Progenitor cell of endocrine pancreas (in vitro differentiated cells): ENCODE measurements at regions not wholly inside any gene's neighbourhood (a gene's known extent, or its start where the extent isn't known, plus 50 kb on each side); places are given as distances from the start of the nearest gene placed in this dataset.
A peak's percentile ranks its signal among the peaks of the same experiment; 100 is the strongest.

ENCODE experiments used
- DNase-seq: peaks from one replicate; pipeline ENCODE4 v3.0.0; 2021; ENCODE audit warnings: low spot score; ENCODE audit not compliant: unreplicated experiment
- H3K27ac Mint-ChIP-seq: 2 replicates; pipeline ENCODE4 v1.8.0; 2021; ENCODE audit warnings: mild to moderate bottlenecking, moderate library complexity, mixed read lengths
- H3K27me3 Mint-ChIP-seq: 2 replicates; pipeline ENCODE4 v1.8.0; 2021; ENCODE audit warnings: mixed read lengths
- H3K36me3 Mint-ChIP-seq: 2 replicates; pipeline ENCODE4 v1.8.0; 2022; ENCODE audit warnings: mixed read lengths; ENCODE audit not compliant: insufficient read depth
- H3K4me1 Mint-ChIP-seq: 2 replicates; pipeline ENCODE4 v1.8.0; 2021; ENCODE audit warnings: low read depth, mixed read lengths
- H3K4me3 Mint-ChIP-seq: 2 replicates; pipeline ENCODE4 v1.8.0; 2021; ENCODE audit warnings: low read depth, mild to moderate bottlenecking, moderate library complexity, mixed read lengths
- H3K9me3 Mint-ChIP-seq: 2 replicates; pipeline ENCODE4 v1.8.0; 2021; ENCODE audit warnings: low read depth, mixed read lengths
- CTCF ChIP-seq: fragments of 200-600 bp; sonication (generic); IDR thresholded peaks from one replicate; pipeline ENCODE4 v1.5.0; 2021; ENCODE audit warnings: antibody characterized with exemption, mild to moderate bottlenecking; ENCODE audit not compliant: unreplicated experiment

GRCh38 chr3:82496890-82497560 lies 735.6 kb upstream of the GBE1 start:
- Mint-ChIP-seq H3K27me3 (no peaks in the 10 kb centered on the region), H3K4me1 (no peaks in the 10 kb centered on the region), H3K36me3 (no peaks in the 10 kb centered on the region), H3K27ac (no peak overlapping the region), H3K4me3 (no peak overlapping the region), H3K9me3 (no peaks in the 10 kb centered on the region)
- peak; percentile 55 for TF ChIP-seq CTCF
- DNase-seq: no peak

- no peak for TF ChIP-seq CTCF
- Mint-ChIP-seq H3K4me1 (no peaks in the 10 kb centered on the region), H3K27ac (no peak overlapping the region), H3K36me3 (no peaks in the 10 kb centered on the region), H3K4me3 (no peak overlapping the region), H3K9me3 (no peaks in the 10 kb centered on the region), H3K27me3 (no peaks in the 10 kb centered on the region)
- no peak for DNase-seq
Measured at GRCh38 chr3:82495655-82496054, 734.2 kb upstream of the GBE1 start.

- H3K4me3 Mint-ChIP-seq: no peak overlapping the region
- TF ChIP-seq CTCF: no peak
- no peaks in the 10 kb centered on the region for H3K9me3 Mint-ChIP-seq
- no peak for DNase-seq
- no peaks in the 10 kb centered on the region for H3K4me1 Mint-ChIP-seq
- H3K36me3 Mint-ChIP-seq: no peaks in the 10 kb centered on the region
- no peaks in the 10 kb centered on the region for H3K27me3 Mint-ChIP-seq
- H3K27ac Mint-ChIP-seq: no peak overlapping the region
Measured at GRCh38 chr3:82494977-82495489, 733.6 kb upstream of the GBE1 start.

GRCh38 chr3:82493858-82494257 lies 732.4 kb upstream of the GBE1 start:
- no peak for TF ChIP-seq CTCF
- H3K36me3 Mint-ChIP-seq: no peaks in the 10 kb centered on the region
- H3K9me3 Mint-ChIP-seq: no peaks in the 10 kb centered on the region
- H3K4me1 Mint-ChIP-seq: no peaks in the 10 kb centered on the region
- no peaks in the 10 kb centered on the region for H3K27me3 Mint-ChIP-seq
- H3K27ac Mint-ChIP-seq: no peak overlapping the region
- DNase-seq: no peak
- no peak overlapping the region for H3K4me3 Mint-ChIP-seq

GRCh38 chr3:82475306-82475705 lies 713.9 kb upstream of the GBE1 start:
- Mint-ChIP-seq H3K36me3 (no peaks in the 10 kb centered on the region), H3K27me3 (no peaks in the 10 kb centered on the region), H3K4me1 (no peaks in the 10 kb centered on the region), H3K4me3 (no peak overlapping the region), H3K27ac (no peak overlapping the region), H3K9me3 (no peaks in the 10 kb centered on the region)
- no peak for TF ChIP-seq CTCF
- DNase-seq: no peak
